DOHH2 (cell line): ENCODE measurements at regions not wholly inside any gene's neighbourhood (a gene's known extent, or its start where the extent isn't known, plus 50 kb on each side); places are given as distances from the start of the nearest gene placed in this dataset.

Experiments used
- CTCF ChIP-seq: fragments of 200-600 bp; sonication (generic); IDR thresholded peaks from one replicate; pipeline ENCODE4 v1.5.1; 2014; ENCODE audit warnings: antibody characterized with exemption, mild to moderate bottlenecking, low read depth, low read length; ENCODE audit not compliant: poor library complexity, severe bottlenecking
- EZH2phosphoT487 ChIP-seq: fragments of 200-600 bp; sonication (generic); IDR thresholded peaks from 2 replicates; pipeline ENCODE4 v1.6.1; 2017; ENCODE audit warnings: borderline replicate concordance, mild to moderate bottlenecking, antibody characterized with exemption, low read length, moderate library complexity, mixed read lengths

DNA sequence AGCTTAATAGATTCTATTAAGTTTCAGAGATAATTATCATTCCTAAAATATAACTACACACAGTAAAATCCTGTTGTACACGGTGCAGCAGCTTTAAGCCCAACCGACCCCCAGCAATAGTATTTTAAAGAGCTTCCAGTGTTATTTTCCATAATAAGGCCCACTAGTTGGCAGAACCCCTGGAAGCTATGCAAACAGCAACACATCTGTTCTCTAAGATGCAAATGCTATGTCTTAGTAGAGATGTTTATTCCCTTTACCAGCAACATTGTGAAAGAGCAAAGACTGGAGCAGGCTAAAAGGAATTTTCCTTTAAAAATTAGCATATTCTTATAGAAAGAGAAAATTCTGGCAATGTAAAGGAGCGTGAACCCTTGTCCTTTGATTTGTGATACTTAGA is 819.7 kb upstream of the ALCAM start:
- TF ChIP-seq CTCF (no peak), EZH2phosphoT487 (no peak)
